HEK293 (cell line): ENCODE measurements at regions not wholly inside any gene's neighbourhood (a gene's known extent, or its start where the extent isn't known, plus 50 kb on each side); places are given as distances from the start of the nearest gene placed in this dataset.

Experiments used
- CTCF ChIA-PET: fragments of 350-600 bp; formaldehyde crosslinking; extraction: SDS; loops from one replicate; lab custom pipeline; 2021; ENCODE audit warnings: antibody characterized with exemption; lab: Yijun Ruan, JAX
- POLR2A ChIA-PET: fragments of 300-600 bp; formaldehyde crosslinking; extraction: SDS; loops from one replicate; lab custom pipeline; 2020; ENCODE audit warnings: antibody characterized with exemption, inconsistent platforms; lab: Yijun Ruan, JAX
- H3K27ac ChIP-seq: fragments of 200-500 bp; sonication (Bioruptor generic); 2 replicates; pipeline ENCODE4 v1.5.1; 2014; ENCODE audit warnings: low read depth, low read length, control low read depth, inconsistent platforms; ENCODE audit errors: extremely low read depth
- H3K36me3 ChIP-seq, 2 experiments: fragments of 200-500 bp in 1 of 2; sonication (Bioruptor generic) in 1 of 2; 1 replicate in 1 of 2; 2 replicates in 1 of 2; pipeline ENCODE4 v1.5.1; 2014 to 2017; ENCODE audit warnings: inconsistent platforms in 2 of 2, low read length in 2 of 2; ENCODE audit not compliant: control insufficient read depth in 2 of 2, insufficient read depth in 1 of 2
- H3K4me1 ChIP-seq: fragments of 200-500 bp; sonication (Bioruptor generic); 2 replicates; pipeline ENCODE4 v1.5.1; 2014; ENCODE audit warnings: mild to moderate bottlenecking, low read length, inconsistent platforms; ENCODE audit not compliant: control insufficient read depth, insufficient read depth
- H3K4me3 ChIP-seq: 2 replicates; pipeline ENCODE4 v1.5.1; 2011; ENCODE audit warnings: low read depth, mild to moderate bottlenecking, control low read depth, low read length, moderate library complexity
- H3K9me3 ChIP-seq: fragments of 200-500 bp; sonication (Bioruptor generic); 2 replicates; pipeline ENCODE4 v1.5.1; 2014; ENCODE audit warnings: low read depth, low read length, inconsistent platforms; ENCODE audit not compliant: control insufficient read depth, insufficient read depth
- HOXA7 ChIP-seq: sonication (generic); formaldehyde crosslinking; IDR thresholded peaks from 2 replicates; pipeline ENCODE4 v1.8.1; 2022; ENCODE audit warnings: missing genetic modification reagents, borderline replicate concordance
- KLF1 ChIP-seq: fragments of 450-650 bp; formaldehyde crosslinking; IDR thresholded peaks from 2 replicates; pipeline ENCODE4 v1.5.1; 2016; ENCODE audit warnings: missing biosample characterization, missing genetic modification characterization
- KLF9 ChIP-seq: fragments of 450-650 bp; formaldehyde crosslinking; IDR thresholded peaks from 2 replicates; pipeline ENCODE4 v1.5.1; 2016; ENCODE audit warnings: missing biosample characterization, missing genetic modification characterization, low read depth
- MEIS1 ChIP-seq: sonication (generic); formaldehyde crosslinking; IDR thresholded peaks from 2 replicates; pipeline ENCODE4 v1.8.1; 2022; ENCODE audit warnings: missing genetic modification reagents, mild to moderate bottlenecking, borderline replicate concordance
- PATZ1 ChIP-seq: fragments of 450-650 bp; formaldehyde crosslinking; IDR thresholded peaks from 2 replicates; pipeline ENCODE4 v1.5.1; 2016; ENCODE audit warnings: missing biosample characterization, missing genetic modification characterization
- ZBTB44 ChIP-seq: fragments of 450-650 bp; IDR thresholded peaks from 2 replicates; pipeline ENCODE4 v1.5.1; 2018; ENCODE audit warnings: missing biosample characterization, mild to moderate bottlenecking, missing genetic modification characterization
- ZBTB48 ChIP-seq: fragments of 450-650 bp; formaldehyde crosslinking; IDR thresholded peaks from 2 replicates; pipeline ENCODE4 v1.5.1; 2016; ENCODE audit warnings: missing biosample characterization, missing genetic modification characterization
- ZBTB6 ChIP-seq: fragments of 450-650 bp; formaldehyde crosslinking; IDR thresholded peaks from 2 replicates; pipeline ENCODE4 v1.5.1; 2017; ENCODE audit warnings: missing biosample characterization, missing genetic modification characterization
- ZBTB8A ChIP-seq: fragments of 450-650 bp; formaldehyde crosslinking; IDR thresholded peaks from 2 replicates; pipeline ENCODE4 v1.5.1; 2016; ENCODE audit warnings: missing biosample characterization, missing genetic modification characterization
- ZIC2 ChIP-seq: fragments of 450-650 bp; formaldehyde crosslinking; IDR thresholded peaks from 2 replicates; pipeline ENCODE4 v1.5.1; 2016; ENCODE audit warnings: missing biosample characterization, missing genetic modification characterization
- ZNF114 ChIP-seq: fragments of 450-650 bp; formaldehyde crosslinking; IDR thresholded peaks from 2 replicates; pipeline ENCODE4 v1.5.0; 2017; ENCODE audit warnings: missing biosample characterization, missing genetic modification characterization
- ZNF202 ChIP-seq: fragments of 450-650 bp; formaldehyde crosslinking; IDR thresholded peaks from 2 replicates; pipeline ENCODE4 v1.5.1; 2016; ENCODE audit warnings: missing biosample characterization, missing genetic modification characterization, borderline replicate concordance
- ZNF26 ChIP-seq: fragments of 450-650 bp; formaldehyde crosslinking; IDR thresholded peaks from 2 replicates; pipeline ENCODE4 v1.5.1; 2016; ENCODE audit warnings: missing biosample characterization, missing genetic modification characterization
- ZNF266 ChIP-seq: fragments of 450-650 bp; formaldehyde crosslinking; IDR thresholded peaks from 2 replicates; pipeline ENCODE4 v1.5.1; 2016; ENCODE audit warnings: missing biosample characterization, missing genetic modification characterization, low read depth
- ZNF274 ChIP-seq, 2 experiments: fragments of 200-500 bp in 1 of 2; fragments of 450-650 bp in 1 of 2; sonication (Bioruptor generic) in 1 of 2; formaldehyde crosslinking in 1 of 2; IDR thresholded peaks; 2 replicates each; pipeline versions ENCODE4 v1.5.1 to v1.6.1; 2014 to 2016; ENCODE audit warnings: borderline replicate concordance in 1 of 2, inconsistent platforms in 1 of 2, low read length in 1 of 2, missing biosample characterization in 1 of 2, missing genetic modification characterization in 1 of 2
- ZNF292 ChIP-seq: fragments of 450-650 bp; formaldehyde crosslinking; IDR thresholded peaks from 2 replicates; pipeline ENCODE4 v1.5.1; 2016; ENCODE audit warnings: low read depth, missing biosample characterization, missing genetic modification characterization, borderline replicate concordance
- ZNF391 ChIP-seq: fragments of 450-650 bp; formaldehyde crosslinking; IDR thresholded peaks from 2 replicates; pipeline ENCODE4 v1.5.1; 2016; ENCODE audit warnings: low read depth, missing biosample characterization, missing genetic modification characterization, borderline replicate concordance
- ZNF433 ChIP-seq: fragments of 450-650 bp; formaldehyde crosslinking; IDR thresholded peaks from 2 replicates; pipeline ENCODE4 v1.5.1; 2016; ENCODE audit warnings: missing biosample characterization, missing genetic modification characterization, low read depth
- ZNF521 ChIP-seq: fragments of 450-650 bp; formaldehyde crosslinking; IDR thresholded peaks from 2 replicates; pipeline ENCODE4 v1.5.1; 2017; ENCODE audit warnings: missing biosample characterization, mild to moderate bottlenecking, missing genetic modification characterization
- ZNF571 ChIP-seq: fragments of 450-650 bp; formaldehyde crosslinking; IDR thresholded peaks from 2 replicates; pipeline ENCODE4 v1.5.0; 2017; ENCODE audit warnings: missing biosample characterization, missing genetic modification characterization
- ZNF624 ChIP-seq: fragments of 450-650 bp; formaldehyde crosslinking; IDR thresholded peaks from 2 replicates; pipeline ENCODE4 v1.5.1; 2017; ENCODE audit warnings: missing biosample characterization, missing genetic modification characterization
- ZNF664 ChIP-seq: fragments of 450-650 bp; formaldehyde crosslinking; IDR thresholded peaks from 2 replicates; pipeline ENCODE4 v1.5.1; 2016; ENCODE audit warnings: missing biosample characterization, missing genetic modification characterization
- ZNF707 ChIP-seq: fragments of 450-650 bp; formaldehyde crosslinking; IDR thresholded peaks from 2 replicates; pipeline ENCODE4 v1.5.1; 2016; ENCODE audit warnings: missing biosample characterization, missing genetic modification characterization
- ZNF785 ChIP-seq: fragments of 450-650 bp; formaldehyde crosslinking; IDR thresholded peaks from 2 replicates; pipeline ENCODE4 v1.5.1; 2016; ENCODE audit warnings: missing biosample characterization, missing genetic modification characterization
- ZNF791 ChIP-seq: fragments of 450-650 bp; formaldehyde crosslinking; IDR thresholded peaks from 2 replicates; pipeline ENCODE4 v1.5.1; 2016; ENCODE audit warnings: missing biosample characterization, missing genetic modification characterization

GRCh38 chr4:149885896-149886295 is 70.3 kb upstream of the IQCM start:
- no peaks in the 10 kb centered on the region for H3K4me1 ChIP-seq
- ChIA-PET POLR2A (no interaction called here), CTCF (no interaction called here)
- H3K27ac ChIP-seq: no peak overlapping the region
- H3K4me3 ChIP-seq: no peak overlapping the region
- H3K36me3 ChIP-seq: no peaks in the 10 kb centered on the region
- TF ChIP-seq ZNF266 (tag by site-specific recombination) (no peak), ZNF521 (tag by site-specific recombination) (no peak), ZBTB44 (tag by site-specific recombination) (no peak), ZNF202 (tag by site-specific recombination) (no peak), ZIC2 (tag by site-specific recombination) (no peak), ZNF624 (tag by site-specific recombination) (no peak), ZNF791 (tag by site-specific recombination) (no peak), MEIS1 (CRISPR knock-in tag) (no peak), ZBTB6 (no peak), ZNF391 (tag by site-specific recombination) (no peak), HOXA7 (CRISPR knock-in tag) (no peak), ZNF26 (tag by site-specific recombination) (no peak), ZNF433 (tag by site-specific recombination) (no peak), ZBTB48 (tag by site-specific recombination) (no peak), ZNF785 (no peak), KLF9 (tag by site-specific recombination) (no peak)
- TF ChIP-seq, all 188 proteins: peak for 0
- no peaks in the 10 kb centered on the region for H3K9me3 ChIP-seq

GRCh38 chr4:149886786-149887490 is 71.3 kb upstream of the IQCM start:
- TF ChIP-seq PATZ1 (tag by site-specific recombination) (no peak), ZBTB8A (tag by site-specific recombination) (no peak), KLF1 (tag by site-specific recombination) (no peak), ZNF707 (no peak), ZNF664 (no peak), ZNF274 (IDR thresholded peaks at IDR 0.05; ENCODE audit: low read length) (no peak), ZNF274 (tag by site-specific recombination; IDR thresholded peaks at IDR 0.05; ENCODE audit: borderline replicate concordance) (no peak), ZNF292 (no peak), ZNF571 (tag by site-specific recombination) (no peak), ZNF114 (tag by site-specific recombination) (no peak)
- Histone ChIP-seq H3K27ac (no peak overlapping the region), H3K4me3 (no peak overlapping the region), H3K9me3 (no peaks in the 10 kb centered on the region), H3K36me3 (no peaks in the 10 kb centered on the region), H3K4me1 (no peaks in the 10 kb centered on the region)
- CTCF ChIA-PET: interaction anchor here (0.6 to 1.2 kb wide), 2 partner anchors 10 to 361 kb away, joined by 3 to 4 read pairs; no protein-coding TSS in a partner anchor
- POLR2A ChIA-PET: no interaction called here
